ENCODE measurements at regions not wholly inside any gene's neighbourhood (a gene's known extent, or its start where the extent isn't known, plus 50 kb on each side); places are given as distances from the start of the nearest gene placed in this dataset.
A peak's percentile ranks its signal among the peaks of the same experiment; 100 is the strongest.

- TF ChIP-seq CTCF (IDR thresholded peaks at IDR 0.05 in 2 of 3, conservative IDR thresholded peaks at IDR 0.05 in 1 of 3; ENCODE audit: control insufficient read depth in 2 of 3, extremely low read depth in 1 of 3, insufficient read depth in 1 of 3, low read depth in 3 of 3, low read length in 3 of 3) (peak in 2 of 3 experiments; percentile 40 to 61; a peak in 3 of 6 replicates), FOXK2 (IDR thresholded peaks at IDR 0.05) (no peak), PBX3 (IDR thresholded peaks at IDR 0.05; ENCODE audit: insufficient replicate concordance, low read depth, low read length) (no peak)
Measured at GRCh38 chr20:54980103-54980960, 504.9 kb downstream of the DOK5 start (continued).

- no peak overlapping the region for H3K9ac ChIP-seq (ENCODE audit: control insufficient read depth, insufficient read depth, low read length)
- in situ Hi-C loops (cut with MboI): no loop called here
- no peaks in the 10 kb centered on the region for H3K27me3 ChIP-seq (replicated peaks in 1 of 2; ENCODE audit: control insufficient read depth in 2 of 2, insufficient read depth in 2 of 2, low read length in 1 of 2)
- no TSS peak for BruUV-seq (replicated peaks)
- H3K9me3 ChIP-seq (replicated peaks; ENCODE audit: control insufficient read depth, insufficient read depth, low read length): no peaks in the 10 kb centered on the region
- WGBS (ENCODE audit: insufficient coverage, insufficient replicate concordance, low lambda C conversion rate, missing lambda C conversion rate): 59% methylated on average over 2 of the region's 2 CpGs
- intact Hi-C loops (cut with micrococcal nuclease; ENCODE audit: unreplicated experiment): no loop called here
- DNase-seq (ENCODE audit: low read depth, low spot score) (no peak), FAIRE-seq (no peak), ATAC-seq (no peak)
- no peaks in the 10 kb centered on the region for H3K36me3 ChIP-seq (ENCODE audit: control insufficient read depth in 2 of 2, insufficient read depth in 2 of 2, low read length in 1 of 2)
- no peaks in the 10 kb centered on the region for H3K4me1 ChIP-seq (ENCODE audit: control insufficient read depth, insufficient read depth, low read length)
- TF ChIP-seq KLF5 (IDR thresholded peaks at IDR 0.05; ENCODE audit: partially characterized antibody) (no peak), FOXM1 (IDR thresholded peaks at IDR 0.05; ENCODE audit: low read depth, low read length) (no peak), ZNF592 (IDR thresholded peaks at IDR 0.05) (no peak), TAF1 (IDR thresholded peaks at IDR 0.05; ENCODE audit: borderline replicate concordance, low read depth, low read length) (no peak), ZNF24 (IDR thresholded peaks at IDR 0.05) (no peak), CHD4 (IDR thresholded peaks at IDR 0.05) (no peak), CBX5 (IDR thresholded peaks at IDR 0.05; ENCODE audit: low read depth) (no peak), YY1 (IDR thresholded peaks at IDR 0.05; ENCODE audit: low read depth, low read length) (no peak), CHD2 (IDR thresholded peaks at IDR 0.05; ENCODE audit: borderline replicate concordance, low read depth, low read length) (no peak), ZNF622 (IDR thresholded peaks at IDR 0.05) (no peak), CHD1 (IDR thresholded peaks at IDR 0.05; ENCODE audit: low read depth, low read length) (no peak)
- CTCF ChIA-PET: no interaction called here
- H4K20me1 ChIP-seq (ENCODE audit: control insufficient read depth, insufficient read depth): no peaks in the 10 kb centered on the region
- H3K4me3 ChIP-seq: no peak overlapping the region
- SMC1A ChIA-PET (ENCODE audit: uncharacterized antibody, unreplicated experiment): no interaction called here
- H2AFZ ChIP-seq (ENCODE audit: control insufficient read depth, low read depth, low read length): no peak overlapping the region
- RAD21 ChIA-PET (ENCODE audit: unreplicated experiment): no interaction called here
- POLR2A ChIA-PET: no interaction called here
- H3K4me2 ChIP-seq (ENCODE audit: control insufficient read depth, insufficient read depth): no peak overlapping the region
- H3K79me2 ChIP-seq (ENCODE audit: control insufficient read depth, insufficient read depth, low read length): no peaks in the 10 kb centered on the region
- no peak overlapping the region for H3K27ac ChIP-seq (ENCODE audit: control insufficient read depth, insufficient read depth)
Measured at GRCh38 chr20:54950304-54950703, 474.9 kb downstream of the DOK5 start.

Data from GM12878 (cell line).